ENCODE measurements at regions not wholly inside any gene's neighbourhood (a gene's known extent, or its start where the extent isn't known, plus 50 kb on each side); places are given as distances from the start of the nearest gene placed in this dataset.

DNA sequence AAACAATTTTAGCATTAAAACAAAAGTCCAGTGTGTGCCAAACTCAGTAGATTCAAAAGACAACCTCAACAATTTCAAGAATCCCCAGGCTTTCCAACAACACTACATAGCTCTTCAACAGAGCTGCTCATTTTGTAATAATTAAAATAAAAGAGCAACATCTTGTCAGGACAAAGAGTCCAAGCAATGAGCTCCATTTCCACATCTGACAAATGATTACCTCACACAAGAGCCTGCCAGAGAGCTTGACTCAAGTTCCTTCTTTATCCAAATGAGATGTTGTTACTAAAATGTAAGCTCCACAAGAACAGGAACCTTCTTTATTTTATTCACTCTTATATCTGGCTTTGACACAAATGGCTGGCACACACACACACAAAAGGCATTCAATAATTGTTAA is 449.8 kb downstream of the HACE1 start:
- DNase-seq = no peak

DNA sequence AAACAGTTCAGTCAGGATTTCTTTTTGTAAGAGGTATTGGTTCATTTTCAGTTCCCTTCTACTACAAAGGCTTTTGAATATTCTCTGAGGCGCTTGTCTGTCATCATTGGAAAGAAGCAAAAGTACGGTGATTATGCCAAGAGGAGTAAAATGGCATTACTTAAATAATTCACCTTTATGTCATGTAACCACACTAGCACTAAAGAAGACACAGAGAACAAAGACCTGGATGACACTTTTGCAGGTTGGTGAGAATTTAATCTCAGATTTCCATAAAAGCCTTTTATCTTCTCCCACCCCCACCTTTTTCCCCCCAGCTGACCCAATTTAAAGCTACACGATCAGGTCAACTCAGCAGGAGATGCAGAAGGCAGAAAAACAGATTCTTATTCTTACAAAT is 451.8 kb downstream of the HACE1 start:
- DNase-seq = no peak

DNA sequence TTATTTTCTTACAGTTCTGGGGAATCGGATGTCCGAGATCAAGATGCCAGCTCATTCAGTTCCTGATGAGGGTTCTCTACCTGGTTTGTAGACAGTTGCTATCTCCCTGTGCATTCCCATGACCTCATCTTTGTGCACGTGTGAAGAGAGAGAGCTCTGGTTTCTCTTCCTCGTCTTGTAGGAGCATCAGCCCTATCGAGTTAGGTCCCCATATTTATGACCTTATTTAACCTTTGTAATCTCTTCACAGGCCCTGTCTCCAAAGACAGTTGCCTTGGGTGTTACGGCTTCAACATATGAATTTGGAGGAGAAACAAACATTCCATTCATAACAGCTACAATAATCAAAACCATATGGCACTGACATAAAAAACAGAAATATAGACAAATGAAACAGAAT is 455.3 kb downstream of the HACE1 start:
- no peak for DNase-seq

DNA sequence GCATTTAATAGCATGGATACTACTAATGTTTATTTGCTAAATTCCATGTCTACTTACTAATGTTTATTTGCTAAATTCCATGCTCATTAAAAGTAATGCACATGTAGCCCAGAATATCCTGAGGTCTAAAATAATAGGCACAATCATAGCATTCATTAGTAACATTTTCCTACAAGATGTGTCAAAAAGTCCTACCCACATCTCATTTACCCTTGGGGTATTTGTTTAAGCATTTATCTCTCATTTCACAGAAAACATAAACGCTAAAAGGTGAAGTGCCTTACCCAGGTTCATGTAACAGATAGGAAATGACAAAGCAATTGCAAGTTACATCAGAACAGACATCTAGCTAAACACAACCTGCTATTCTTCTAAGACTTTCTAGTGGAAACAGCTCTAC is 457.1 kb downstream of the HACE1 start:
- no peak for DNase-seq

DNA sequence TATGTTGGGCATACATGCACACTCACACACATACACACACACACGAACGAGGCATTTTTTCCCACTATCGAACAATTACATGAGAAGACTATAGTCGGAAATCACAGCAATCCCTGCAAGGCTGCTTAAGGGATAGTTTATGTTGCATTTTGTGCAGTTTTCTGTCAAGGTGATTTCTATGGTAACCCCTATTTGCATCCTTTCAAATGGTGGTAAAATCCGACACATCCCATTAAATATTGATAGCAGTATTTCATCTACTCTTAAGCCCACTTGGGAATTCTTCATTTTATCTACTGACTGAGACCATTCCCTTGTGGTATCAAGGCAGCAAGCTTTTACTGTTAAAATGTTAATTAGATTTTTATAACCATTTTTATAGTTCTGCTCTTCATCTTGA is 457.8 kb downstream of the HACE1 start:
- no peak for DNase-seq

DNA sequence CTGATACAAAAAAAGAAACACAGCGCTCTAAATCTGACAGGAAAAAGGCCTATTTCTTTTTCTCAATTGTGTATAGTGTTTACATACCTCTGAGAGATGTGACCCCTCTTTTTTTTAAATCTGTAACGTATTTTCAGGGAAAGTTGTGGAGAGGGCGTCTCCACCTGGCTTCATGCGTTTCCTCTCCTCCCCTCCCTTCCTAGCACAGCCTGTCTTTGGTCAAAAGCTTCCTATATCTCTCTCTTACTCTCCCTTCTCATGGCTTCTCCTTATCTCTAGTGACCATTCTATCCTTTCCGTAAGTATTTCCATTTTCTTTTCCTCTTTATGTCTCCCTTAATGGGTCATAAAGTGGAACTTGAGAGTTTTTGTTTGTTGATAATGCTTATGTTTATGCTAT is 458.9 kb downstream of the HACE1 start:
- DNase-seq = no peak

DNA sequence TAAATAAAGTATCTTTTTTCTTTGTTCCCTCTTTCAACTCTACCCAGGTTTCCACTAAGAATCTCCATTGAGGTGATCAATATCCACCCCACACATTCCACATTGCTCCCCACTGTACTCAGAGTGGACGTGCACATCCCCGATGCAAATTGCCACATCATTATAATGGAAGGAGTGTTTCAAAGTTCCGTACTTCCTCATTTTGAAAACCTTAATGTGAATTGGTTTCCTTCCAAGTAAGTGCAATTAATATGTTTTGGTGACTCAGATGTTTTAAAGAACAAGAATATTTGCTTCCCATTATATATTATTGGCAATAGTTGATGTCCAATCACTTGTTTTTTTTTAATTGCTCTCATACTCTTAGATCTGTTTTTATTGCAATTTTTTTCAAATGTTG is 463.6 kb downstream of the HACE1 start:
- no peak for DNase-seq

DNA sequence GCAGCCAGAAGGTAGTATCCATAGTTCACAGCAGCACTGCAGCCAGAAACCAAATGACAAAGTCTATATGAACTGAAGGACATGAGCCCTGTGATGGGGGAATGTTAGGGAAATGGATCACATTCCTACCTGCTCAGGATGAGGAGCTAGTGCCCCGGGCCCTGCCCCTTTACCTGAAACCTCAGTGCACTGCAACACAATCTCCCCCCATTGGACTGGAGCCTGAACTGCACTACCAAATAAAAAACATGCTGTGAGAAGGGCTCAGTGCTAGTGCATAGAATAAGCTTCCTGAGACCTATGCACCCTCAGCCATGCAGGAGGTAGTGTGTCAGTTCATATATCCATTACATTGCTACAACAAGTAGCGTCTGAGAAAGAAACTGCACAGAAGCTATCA is 477.8 kb downstream of the HACE1 start:
- DNase-seq = no peak

DNA sequence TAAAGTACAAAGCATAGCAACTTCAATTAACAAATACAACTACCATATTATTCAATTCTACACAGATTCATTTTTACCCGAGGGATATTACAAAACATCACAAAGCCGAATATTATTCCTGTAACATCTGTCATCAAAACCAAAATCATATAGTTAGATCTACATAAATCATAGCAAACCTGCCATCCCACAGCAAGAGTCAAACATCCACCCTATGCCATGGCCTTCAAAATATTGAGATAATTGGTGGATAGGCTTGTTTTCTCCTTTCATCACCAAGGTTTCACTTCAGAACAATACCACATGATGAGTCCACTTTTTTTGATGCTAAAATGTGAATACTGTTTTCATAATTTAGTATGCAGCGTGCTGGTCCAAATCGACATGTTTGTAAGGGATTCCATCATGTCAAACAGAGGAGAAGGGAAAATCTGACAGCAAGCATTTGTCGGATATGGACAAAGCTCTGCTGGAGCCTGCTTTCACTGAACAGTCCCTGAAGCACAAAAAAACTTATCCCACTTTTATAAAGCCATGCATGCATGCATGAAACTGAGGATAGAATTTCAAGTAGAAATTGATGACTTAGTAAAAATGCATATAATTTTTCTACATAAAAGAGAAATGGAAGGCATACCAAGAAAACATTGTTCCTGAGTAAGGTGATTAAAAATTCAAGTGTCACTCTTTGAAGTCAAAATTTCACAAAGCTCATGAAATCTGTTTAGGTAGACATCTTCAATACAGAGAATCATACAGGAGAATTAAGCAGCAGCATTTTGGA is 494.1 kb downstream of the HACE1 start:
- no peak for DNase-seq

DNA sequence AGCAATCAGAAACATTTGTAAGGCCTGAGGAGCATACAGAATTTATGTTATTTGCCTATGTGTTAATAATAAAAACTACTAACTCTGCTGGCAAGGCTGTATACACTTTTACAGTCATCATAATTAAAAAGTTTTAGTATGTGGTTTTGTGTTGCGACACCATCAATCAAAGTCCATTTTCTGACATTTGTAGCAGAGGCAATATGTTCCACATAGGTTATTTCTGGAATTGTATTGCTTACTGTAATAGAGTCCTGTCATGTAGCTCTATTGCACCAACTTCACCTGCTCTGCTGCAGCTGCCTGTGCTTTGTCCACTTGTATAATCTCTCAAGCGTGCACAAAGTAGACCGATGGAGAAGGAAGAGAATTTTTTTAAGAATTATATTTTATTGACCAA is 501.8 kb downstream of the HACE1 start:
- no peak for DNase-seq

DNA sequence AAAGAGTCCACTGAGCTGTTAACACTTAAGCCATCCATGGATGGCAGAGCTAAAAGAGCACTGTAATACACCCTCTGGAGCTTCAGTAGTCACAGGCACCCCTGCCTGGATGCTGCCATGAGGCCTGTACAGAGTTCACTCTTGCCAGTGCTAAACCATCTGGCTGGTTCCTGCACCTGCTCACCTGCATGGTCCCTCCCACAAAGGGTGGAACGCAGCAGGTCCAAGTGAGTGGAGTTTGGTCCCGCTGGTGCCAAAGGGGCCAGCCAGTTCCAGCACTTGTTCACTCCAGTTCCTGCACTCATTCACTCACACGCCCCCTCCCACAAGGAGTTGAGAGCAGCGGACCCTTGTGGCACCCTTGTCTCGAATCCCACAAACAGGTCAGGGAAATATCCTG is 503.5 kb downstream of the HACE1 start:
- DNase-seq = no peak

DNA sequence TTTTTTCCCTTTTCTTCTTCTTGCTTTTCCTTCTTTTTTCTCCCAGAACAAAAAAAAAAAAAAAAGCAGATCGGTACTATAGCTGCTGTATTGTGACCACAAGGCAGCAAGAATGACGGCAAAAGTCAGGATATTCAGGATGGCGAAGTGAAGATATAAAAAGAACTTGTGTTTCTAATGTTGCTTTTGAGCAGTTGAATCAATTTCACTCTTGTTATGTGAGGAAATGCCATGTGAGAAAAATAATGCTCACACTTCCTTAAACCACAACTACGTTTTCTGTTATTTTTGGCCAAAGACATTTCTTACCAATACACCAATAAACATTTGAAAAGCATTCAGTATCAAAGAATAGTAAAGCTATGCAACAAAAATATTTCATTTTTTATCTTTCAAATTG is 510.5 kb downstream of the HACE1 start:
- DNase-seq = no peak

DNA sequence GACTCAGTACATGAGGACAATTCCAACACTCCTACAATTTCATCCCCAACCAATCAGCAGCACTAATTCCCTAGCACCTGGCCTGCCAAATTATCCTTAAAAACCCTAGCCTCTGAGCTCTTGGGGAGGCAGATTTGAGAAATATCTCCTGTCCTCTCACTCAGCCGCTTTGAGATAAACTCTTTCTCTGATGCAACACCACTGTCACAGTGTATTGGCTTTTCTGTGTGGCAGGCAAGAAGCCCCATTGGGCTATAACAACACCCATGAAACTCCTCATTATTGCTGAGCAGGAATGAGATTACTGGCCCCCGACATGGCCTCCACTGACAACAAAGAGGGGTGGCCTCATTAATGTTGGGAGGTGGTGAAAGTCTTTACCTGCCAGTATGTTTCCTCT is 515.5 kb downstream of the HACE1 start:
- no peak for DNase-seq

DNA sequence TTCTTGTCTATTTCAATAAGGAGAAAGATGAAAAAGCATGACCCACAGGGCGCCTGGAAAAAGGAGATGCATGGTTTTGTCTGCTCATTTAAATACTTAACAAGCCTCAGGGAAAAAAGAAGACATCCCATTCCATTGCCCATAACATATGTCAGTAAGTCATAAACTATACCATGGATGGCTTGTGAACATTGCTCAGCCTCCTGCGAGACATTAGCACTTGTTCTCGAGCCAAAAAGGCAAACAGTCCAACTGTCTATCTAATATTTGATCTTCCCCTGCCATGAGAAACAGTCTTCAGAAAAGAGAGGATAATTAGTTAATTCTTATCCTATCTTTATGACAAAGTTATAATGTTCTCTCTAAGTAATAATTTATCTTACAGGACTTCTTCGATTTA is 527.4 kb downstream of the HACE1 start:
- no peak for DNase-seq

DNA sequence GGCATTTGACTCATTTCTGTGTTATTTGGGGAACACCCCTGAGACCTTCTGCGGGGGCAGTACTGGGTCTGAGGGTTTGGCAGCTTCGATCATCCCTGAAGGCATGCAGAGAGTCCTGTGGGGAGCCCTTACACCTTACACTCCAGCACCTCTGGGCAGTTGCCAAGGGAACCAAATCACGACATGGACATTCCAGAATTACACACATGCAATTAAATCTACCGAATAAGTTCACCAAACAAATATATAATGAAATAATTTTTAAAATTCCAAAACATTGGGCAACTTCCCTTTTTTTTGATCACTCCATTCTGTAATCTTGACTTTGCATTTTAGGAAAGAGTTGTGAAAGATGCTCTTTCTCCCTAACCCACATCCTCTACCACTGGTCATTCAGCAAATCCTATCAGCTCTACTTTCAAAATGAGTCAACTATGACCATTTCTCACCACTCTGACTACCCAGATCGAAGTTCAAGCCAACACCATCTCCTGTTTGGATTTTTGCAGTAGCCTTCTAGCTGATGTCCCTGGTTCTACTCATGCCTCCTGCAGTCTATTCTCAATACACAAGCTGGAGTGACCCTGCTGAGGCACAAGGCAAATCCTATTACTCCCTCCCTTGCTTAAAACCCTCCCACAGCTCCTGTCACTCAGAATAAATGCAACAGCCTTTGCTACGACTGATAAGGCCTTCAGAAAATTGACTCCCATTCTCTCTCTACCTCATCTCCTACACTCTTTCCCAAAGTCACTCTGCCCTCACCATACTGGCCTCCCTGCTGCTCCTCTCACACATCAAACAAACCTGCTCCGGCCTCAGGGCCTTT is 533.3 kb downstream of the HACE1 start:
- no peak for DNase-seq

DNA sequence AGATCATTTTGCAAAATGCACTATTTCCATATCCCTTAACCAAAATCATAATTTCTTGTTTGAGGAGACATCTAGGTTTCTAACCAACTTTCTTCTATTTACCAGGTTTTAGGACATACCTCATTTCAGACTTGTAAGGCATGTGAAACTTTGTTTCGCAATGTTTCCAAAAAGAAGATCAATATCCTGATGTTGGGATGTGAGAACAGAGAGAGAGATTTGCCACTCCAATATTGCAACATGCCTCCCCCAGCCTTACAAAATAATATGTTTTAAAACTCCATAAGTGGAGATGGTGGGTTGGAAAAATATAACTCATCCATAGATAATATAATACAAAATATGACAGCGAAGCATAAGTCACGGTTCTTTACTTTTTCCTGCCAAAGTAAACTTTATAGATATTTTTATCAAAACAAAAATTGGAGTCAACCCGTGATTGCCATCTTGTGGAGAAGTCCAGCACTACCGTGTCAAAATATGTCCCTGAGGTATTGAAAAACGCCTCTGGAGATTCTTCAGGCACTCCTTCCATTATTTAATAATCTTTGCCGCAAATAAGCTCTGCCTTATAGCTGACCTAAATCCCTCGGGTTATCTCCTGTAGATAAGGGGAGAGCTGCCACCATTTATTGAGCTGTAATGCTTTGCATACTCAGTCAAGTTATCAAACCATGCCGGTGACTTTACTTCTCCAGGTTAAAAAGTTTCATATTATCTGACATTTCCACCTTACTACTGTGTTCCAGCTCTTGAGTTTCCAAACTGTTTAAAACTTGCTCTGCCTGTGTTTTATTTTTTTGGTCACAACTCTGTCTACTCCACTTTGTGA is 534.2 kb downstream of the HACE1 start:
- no peak for DNase-seq

DNA sequence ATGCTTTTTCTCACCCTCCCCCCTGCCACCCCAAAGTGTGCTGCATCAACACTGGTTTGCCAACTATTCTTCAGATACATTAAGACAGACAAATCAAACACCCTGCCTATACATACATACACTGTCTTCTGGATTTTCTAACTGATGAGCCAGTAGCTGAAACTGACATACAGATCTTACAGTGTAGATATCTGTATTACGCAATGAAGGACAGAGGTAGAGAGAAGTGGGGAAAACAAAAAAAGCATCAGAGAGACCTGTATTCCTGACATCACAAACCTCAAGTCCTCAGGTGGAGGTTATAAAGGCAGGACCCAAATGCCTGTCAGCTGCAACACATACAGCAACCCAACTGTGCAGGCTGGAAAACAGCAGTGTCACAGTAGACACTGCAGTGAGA is 535.4 kb downstream of the HACE1 start:
- DNase-seq = no peak

DNA sequence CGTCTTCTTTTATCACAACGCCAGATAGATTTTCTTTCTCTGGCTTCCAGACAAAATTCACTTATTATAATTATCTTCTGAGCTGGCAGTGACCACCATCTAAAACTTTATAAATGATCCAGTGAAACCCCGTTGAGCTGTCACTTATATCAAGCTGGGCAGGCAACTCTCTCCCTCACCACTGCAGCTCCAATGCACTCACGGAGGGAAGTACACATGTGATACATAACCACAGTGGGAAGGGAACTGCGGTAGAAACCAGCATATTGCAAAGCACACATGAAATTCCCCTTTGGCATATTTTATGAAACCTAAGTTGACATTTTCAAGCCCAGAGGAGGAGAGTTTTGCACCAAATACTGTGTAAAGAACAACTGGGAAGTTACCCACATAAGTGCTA is 536.9 kb downstream of the HACE1 start:
- no peak for DNase-seq

DNA sequence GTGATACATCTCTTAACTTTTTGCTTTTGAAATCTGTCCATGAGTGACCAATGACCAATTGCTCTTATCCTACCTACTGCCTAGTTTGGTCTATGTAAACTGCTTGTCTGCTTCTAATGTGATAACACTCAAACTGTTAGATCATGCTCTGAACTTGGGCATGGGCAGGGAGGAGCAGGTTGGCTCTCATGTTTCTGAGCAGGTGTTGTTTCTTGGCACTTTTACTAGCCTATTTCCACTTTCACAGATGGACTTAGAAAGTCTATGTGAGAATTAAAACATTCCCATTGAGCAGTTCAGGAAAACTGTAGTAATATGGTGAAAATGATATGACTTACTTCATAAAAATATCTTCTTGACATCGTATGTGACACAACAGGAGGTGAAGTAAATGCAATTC is 538.4 kb downstream of the HACE1 start:
- DNase-seq = no peak

DNA sequence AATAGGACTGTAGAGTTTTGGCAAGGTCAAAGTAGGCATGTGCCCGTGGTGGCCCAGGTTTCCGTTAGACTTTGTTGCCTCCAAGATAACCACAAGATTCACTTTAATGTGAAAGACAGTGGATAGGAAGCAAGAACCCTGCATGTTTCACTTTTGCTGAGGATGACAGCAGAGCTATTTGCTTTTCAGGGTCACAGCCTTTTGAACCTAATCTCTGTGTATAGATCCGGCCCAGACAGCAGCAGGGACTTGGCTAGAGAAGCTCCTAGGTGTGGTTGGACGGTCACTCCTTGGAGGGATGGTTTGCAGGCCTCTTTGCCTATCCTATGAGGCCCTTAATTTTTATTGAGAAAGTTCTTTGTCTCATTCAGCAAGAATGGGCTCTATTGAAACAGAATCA is 538.8 kb downstream of the HACE1 start:
- no peak for DNase-seq

DNA sequence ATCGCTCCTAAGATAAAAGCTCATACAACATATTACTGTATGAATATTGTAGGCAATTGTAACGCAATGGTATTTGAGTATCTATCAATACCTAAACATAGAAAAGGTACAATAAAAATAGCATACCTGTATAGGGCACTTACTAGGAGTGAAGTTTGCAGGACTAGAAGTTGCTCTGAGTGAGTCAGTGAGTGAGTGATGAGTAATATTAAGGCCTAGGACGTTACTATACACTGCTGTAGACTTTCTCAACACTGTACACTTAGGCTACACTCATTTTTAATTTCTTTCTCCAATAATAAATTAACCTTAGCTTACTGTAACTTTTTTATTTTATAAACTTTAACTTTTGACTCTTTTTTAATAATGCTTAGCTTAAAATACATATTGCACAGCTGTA is 546.9 kb downstream of the HACE1 start:
- no peak for DNase-seq

DNA sequence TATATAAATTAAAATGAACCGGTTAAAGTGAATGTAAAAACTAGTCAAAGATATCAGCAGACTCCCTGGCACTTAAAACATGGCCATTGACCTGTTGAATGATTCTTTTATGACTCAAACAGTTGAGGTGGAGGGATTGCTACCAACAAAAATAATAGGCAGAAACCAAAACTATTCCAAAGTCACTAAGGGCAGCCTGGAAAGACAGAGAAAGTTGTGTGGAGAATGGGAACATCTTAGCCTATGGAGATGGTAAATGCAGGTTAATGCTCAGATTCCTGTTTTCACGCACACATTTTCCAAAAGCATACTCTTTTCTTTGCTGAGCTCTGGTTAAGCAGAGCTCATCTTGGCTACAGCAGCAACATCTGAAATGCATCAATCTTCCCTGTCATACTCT is 553.5 kb downstream of the HACE1 start:
- DNase-seq = no peak

DNA sequence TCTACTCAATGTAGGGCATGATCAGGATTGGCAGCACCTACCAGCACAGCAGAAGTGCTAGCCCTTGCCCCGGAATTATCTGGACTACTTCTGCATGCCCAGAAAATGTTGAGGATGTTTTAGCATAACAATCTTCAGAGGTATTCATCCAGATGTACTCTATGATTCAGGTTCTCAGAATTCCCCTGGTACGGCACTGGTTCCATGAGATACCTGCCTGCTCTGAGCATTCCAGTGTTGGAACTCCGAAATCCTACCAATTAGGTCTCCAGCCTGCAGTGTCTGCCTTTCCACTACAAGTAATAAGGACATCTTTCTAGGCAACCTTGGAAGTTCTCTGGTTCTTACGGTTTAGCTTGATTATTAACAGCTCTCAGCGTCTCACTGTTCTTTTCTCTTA is 554.5 kb downstream of the HACE1 start:
- DNase-seq = no peak

DNA sequence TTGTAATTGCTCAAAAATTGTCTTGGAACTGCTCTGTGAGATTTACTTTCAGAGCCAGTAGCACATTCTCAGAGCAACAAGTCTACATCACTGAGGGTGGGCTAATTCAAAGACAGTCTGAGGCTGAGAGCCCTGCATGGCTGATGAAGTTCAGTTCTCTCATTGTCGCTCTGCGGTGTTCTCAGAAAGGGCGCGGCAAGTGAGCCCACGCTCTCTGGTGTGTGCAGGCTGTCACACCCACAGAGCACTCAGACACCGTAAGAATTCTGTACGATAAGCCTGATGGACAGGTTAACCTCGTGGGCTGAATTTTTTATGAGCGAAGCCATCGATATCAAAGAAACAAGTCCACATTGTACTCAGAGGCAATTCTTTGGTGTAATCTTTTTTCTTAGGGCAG is 557.8 kb downstream of the HACE1 start:
- no peak for DNase-seq

Data from activated naive CD4-positive, alpha-beta T cell (primary cell).